HEK293T (cell line): ENCODE measurements at regions not wholly inside any gene's neighbourhood (a gene's known extent, or its start where the extent isn't known, plus 50 kb on each side); places are given as distances from the start of the nearest gene placed in this dataset.

ENCODE experiments used
- ARNT ChIP-seq: fragments of 450-650 bp; IDR thresholded peaks from 2 replicates; pipeline ENCODE4 v1.6.1; 2017; ENCODE audit warnings: mild to moderate bottlenecking
- BHLHE40 ChIP-seq: fragments of 450-650 bp; IDR thresholded peaks from 2 replicates; pipeline ENCODE4 v1.6.1; 2016; ENCODE audit warnings: mild to moderate bottlenecking, moderate library complexity, borderline replicate concordance
- ELF4 ChIP-seq: fragments of 450-650 bp; IDR thresholded peaks from 2 replicates; pipeline ENCODE4 v1.6.1; 2017; ENCODE audit warnings: antibody characterized with exemption
- FOXA1 ChIP-seq: fragments of 450-650 bp; IDR thresholded peaks from 2 replicates; pipeline ENCODE4 v1.6.1; 2016; ENCODE audit warnings: mild to moderate bottlenecking
- FOXK2 ChIP-seq: fragments of 450-650 bp; IDR thresholded peaks from 2 replicates; pipeline ENCODE4 v1.6.1; 2016; ENCODE audit warnings: mild to moderate bottlenecking
- FOXM1 ChIP-seq: fragments of 450-650 bp; IDR thresholded peaks from 2 replicates; pipeline ENCODE4 v1.6.1; 2017; ENCODE audit warnings: mild to moderate bottlenecking, borderline replicate concordance
- HDGF ChIP-seq: fragments of 450-650 bp; IDR thresholded peaks from 2 replicates; pipeline ENCODE4 v1.6.1; 2017; ENCODE audit warnings: antibody characterized with exemption, borderline replicate concordance
- LEF1 ChIP-seq: fragments of 450-650 bp; IDR thresholded peaks from 2 replicates; pipeline ENCODE4 v1.6.1; 2017; ENCODE audit warnings: mild to moderate bottlenecking, borderline replicate concordance
- NFRKB ChIP-seq: fragments of 450-650 bp; IDR thresholded peaks from 2 replicates; pipeline ENCODE4 v1.6.1; 2016; ENCODE audit warnings: mild to moderate bottlenecking, moderate library complexity
- PKNOX1 ChIP-seq: fragments of 450-650 bp; IDR thresholded peaks from 2 replicates; pipeline ENCODE4 v1.6.1; 2016
- SP1 ChIP-seq: fragments of 450-650 bp; IDR thresholded peaks from 2 replicates; pipeline ENCODE4 v1.6.1; 2017
- SUZ12 ChIP-seq: fragments of 450-650 bp; IDR thresholded peaks from 2 replicates; pipeline ENCODE4 v1.6.1; 2016; ENCODE audit warnings: mild to moderate bottlenecking
- TARDBP ChIP-seq: fragments of 450-650 bp; IDR thresholded peaks from 2 replicates; pipeline ENCODE4 v1.6.1; 2016
- ZNF384 ChIP-seq: fragments of 450-650 bp; IDR thresholded peaks from 2 replicates; pipeline ENCODE4 v1.6.1; 2016

- TF ChIP-seq SUZ12 (no peak), SP1 (no peak), BHLHE40 (no peak), FOXM1 (no peak), ARNT (no peak), LEF1 (no peak), FOXA1 (no peak), FOXK2 (no peak), TARDBP (no peak), PKNOX1 (no peak), NFRKB (no peak), ELF4 (no peak), HDGF (no peak), ZNF384 (no peak)
Measured at GRCh38 chr5:96335873-96336272, 97.2 kb downstream of the PCSK1 start.
